Liver (tissue), 3 donors: ENCODE measurements at regions not wholly inside any gene's neighbourhood (a gene's known extent, or its start where the extent isn't known, plus 50 kb on each side); places are given as distances from the start of the nearest gene placed in this dataset.

Experiments used
- EGR1 ChIP-seq, 2 donors: IDR thresholded peaks; 2 replicates each; pipeline ENCODE4 v1.6.1; 2016 to 2018; ENCODE audit warnings: antibody characterized with exemption in 2 of 2, low read depth in 2 of 2
- GABPA ChIP-seq, 2 donors: IDR thresholded peaks in 1 of 2; conservative IDR thresholded peaks in 1 of 2; 2 replicates each; pipeline ENCODE4 v1.6.1; 2016; ENCODE audit warnings: antibody characterized with exemption in 2 of 2, mild to moderate bottlenecking in 1 of 2, moderate library complexity in 1 of 2
- JUND ChIP-seq, 2 donors: IDR thresholded peaks; 2 replicates each; pipeline ENCODE4 v1.6.1; 2016; ENCODE audit warnings: antibody characterized with exemption in 2 of 2
- RAD21 ChIP-seq, 2 donors: IDR thresholded peaks; 2 replicates each; pipeline ENCODE4 v1.6.1; 2016; ENCODE audit warnings: antibody characterized with exemption in 2 of 2, mild to moderate bottlenecking in 2 of 2
- REST ChIP-seq: IDR thresholded peaks from 2 replicates; pipeline ENCODE4 v1.6.1; 2016; ENCODE audit warnings: antibody characterized with exemption, mild to moderate bottlenecking
- TAF1 ChIP-seq: conservative IDR thresholded peaks from 2 replicates; pipeline ENCODE4 v1.6.1; 2016; ENCODE audit warnings: antibody characterized with exemption, mild to moderate bottlenecking
- YY1 ChIP-seq: IDR thresholded peaks from 2 replicates; pipeline ENCODE4 v1.6.1; 2016; ENCODE audit warnings: antibody characterized with exemption, mild to moderate bottlenecking
- TF ChIP-seq, protein P1 (sequence below): fragments of 150-350 bp; IDR thresholded peaks from 2 replicates; pipeline ENCODE4 v1.5.1; 2017; ENCODE audit warnings: improper control_type of control experiment, low read depth, low read length; ENCODE audit not compliant: missing input control
- TF ChIP-seq, protein P2 (sequence below): IDR thresholded peaks from 2 replicates; pipeline ENCODE4 v1.6.1; 2016; ENCODE audit warnings: antibody characterized with exemption
- TF ChIP-seq, protein P3 (sequence below): IDR thresholded peaks from 2 replicates; pipeline ENCODE4 v1.6.1; 2016; ENCODE audit warnings: antibody characterized with exemption
- donor health status: healthy.
- donor health status: healthy.

GRCh38 chr15:85974348-85974705 lies 105.3 kb upstream of the AGBL1 start:
- TF ChIP-seq, protein P1, sequence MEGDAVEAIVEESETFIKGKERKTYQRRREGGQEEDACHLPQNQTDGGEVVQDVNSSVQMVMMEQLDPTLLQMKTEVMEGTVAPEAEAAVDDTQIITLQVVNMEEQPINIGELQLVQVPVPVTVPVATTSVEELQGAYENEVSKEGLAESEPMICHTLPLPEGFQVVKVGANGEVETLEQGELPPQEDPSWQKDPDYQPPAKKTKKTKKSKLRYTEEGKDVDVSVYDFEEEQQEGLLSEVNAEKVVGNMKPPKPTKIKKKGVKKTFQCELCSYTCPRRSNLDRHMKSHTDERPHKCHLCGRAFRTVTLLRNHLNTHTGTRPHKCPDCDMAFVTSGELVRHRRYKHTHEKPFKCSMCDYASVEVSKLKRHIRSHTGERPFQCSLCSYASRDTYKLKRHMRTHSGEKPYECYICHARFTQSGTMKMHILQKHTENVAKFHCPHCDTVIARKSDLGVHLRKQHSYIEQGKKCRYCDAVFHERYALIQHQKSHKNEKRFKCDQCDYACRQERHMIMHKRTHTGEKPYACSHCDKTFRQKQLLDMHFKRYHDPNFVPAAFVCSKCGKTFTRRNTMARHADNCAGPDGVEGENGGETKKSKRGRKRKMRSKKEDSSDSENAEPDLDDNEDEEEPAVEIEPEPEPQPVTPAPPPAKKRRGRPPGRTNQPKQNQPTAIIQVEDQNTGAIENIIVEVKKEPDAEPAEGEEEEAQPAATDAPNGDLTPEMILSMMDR = no peak
- TF ChIP-seq, protein P2, sequence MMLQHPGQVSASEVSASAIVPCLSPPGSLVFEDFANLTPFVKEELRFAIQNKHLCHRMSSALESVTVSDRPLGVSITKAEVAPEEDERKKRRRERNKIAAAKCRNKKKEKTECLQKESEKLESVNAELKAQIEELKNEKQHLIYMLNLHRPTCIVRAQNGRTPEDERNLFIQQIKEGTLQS = no peak
- TF ChIP-seq, protein P3, sequence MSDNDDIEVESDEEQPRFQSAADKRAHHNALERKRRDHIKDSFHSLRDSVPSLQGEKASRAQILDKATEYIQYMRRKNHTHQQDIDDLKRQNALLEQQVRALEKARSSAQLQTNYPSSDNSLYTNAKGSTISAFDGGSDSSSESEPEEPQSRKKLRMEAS = no peak
- no peak for TF ChIP-seq RAD21 (IDR thresholded peaks at IDR 0.05)
- TF ChIP-seq TAF1 = no peak
- no peak for TF ChIP-seq JUND (IDR thresholded peaks at IDR 0.05)
- TF ChIP-seq REST = no peak
- no peak for TF ChIP-seq YY1
- no peak for TF ChIP-seq EGR1 (IDR thresholded peaks at IDR 0.05; ENCODE audit: low read depth in 2 of 2)
- TF ChIP-seq GABPA (IDR thresholded peaks at IDR 0.05 in 1 of 2, conservative IDR thresholded peaks at IDR 0.05 in 1 of 2) = no peak
